Activated T-helper 1 cell treated with anti-CD3 and anti-CD28 coated beads, Interleukin-12 subunit alpha, Interleukin-12 subunit beta, Interleukin-2, Interleukin-4 antibody, amounts not matched to agents 30 ng/mL and 10 ng/mL and 1 ng/mL, durations not matched to agents 14 hours and 24 hours and 36 hours (primary cell): ENCODE measurements at regions not wholly inside any gene's neighbourhood (a gene's known extent, or its start where the extent isn't known, plus 50 kb on each side); places are given as distances from the start of the nearest gene placed in this dataset.

Experiments used
- DNase-seq: peaks from one replicate; pipeline ENCODE4 v3.0.0; 2021; ENCODE audit warnings: low spot score
- H3K27ac Mint-ChIP-seq: one replicate; pipeline ENCODE4 v1.8.0; 2021; ENCODE audit warnings: mild to moderate bottlenecking, mixed read lengths
- H3K27me3 Mint-ChIP-seq: one replicate; pipeline ENCODE4 v1.8.0; 2022; ENCODE audit warnings: mild to moderate bottlenecking, moderate library complexity, mixed read lengths; ENCODE audit not compliant: insufficient read depth
- H3K36me3 Mint-ChIP-seq: one replicate; pipeline ENCODE4 v1.8.0; 2021; ENCODE audit warnings: low read depth, mixed read lengths
- H3K4me1 Mint-ChIP-seq: one replicate; pipeline ENCODE4 v1.8.0; 2021; ENCODE audit warnings: low read depth, mixed read lengths
- H3K4me3 Mint-ChIP-seq: one replicate; pipeline ENCODE4 v1.8.0; 2021; ENCODE audit warnings: mild to moderate bottlenecking, moderate library complexity, mixed read lengths
- H3K9me3 Mint-ChIP-seq: one replicate; pipeline ENCODE4 v1.8.0; 2021; ENCODE audit warnings: mixed read lengths
- intact Hi-C: fragments of 100-400 bp; cut with micrococcal nuclease; formaldehyde crosslinking; loops from one replicate; pipeline ENCODE4 v1.15.1; 2024

GRCh38 chr1:82564333-82564732, 763.6 kb downstream of the ADGRL2 start:
- H3K27me3 Mint-ChIP-seq: peaks cover 2% of the 10 kb centered on the region

DNA sequence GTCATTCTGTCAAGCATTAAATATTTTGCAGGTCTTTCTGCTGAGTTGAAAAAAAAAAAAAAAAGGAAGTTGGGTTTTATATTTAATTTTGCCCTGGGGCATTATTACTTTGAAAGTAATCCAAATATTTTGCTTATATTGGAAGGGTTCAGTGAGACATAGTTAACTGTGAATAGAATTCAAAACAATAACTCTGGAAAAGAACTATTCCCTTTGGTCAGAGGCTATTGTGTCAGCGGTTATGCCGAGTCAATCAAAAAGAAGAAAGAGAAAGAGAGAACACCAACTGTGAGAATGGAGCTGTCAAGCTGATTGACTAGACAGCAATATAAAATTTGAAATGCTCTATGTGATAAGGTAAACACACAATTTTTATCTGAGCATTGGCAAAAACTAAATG, 761.7 kb downstream of the ADGRL2 start:
- DNase-seq: no peak
- Mint-ChIP-seq H3K4me3 (no peak overlapping the region), H3K9me3 (no peaks in the 10 kb centered on the region), H3K4me1 (no peaks in the 10 kb centered on the region), H3K27me3 (peaks cover 2% of the 10 kb centered on the region), H3K36me3 (no peaks in the 10 kb centered on the region), H3K27ac (no peak overlapping the region)
- intact Hi-C loops: no loop called here

More at GRCh38 chr1:82564333-82564732, 763.6 kb downstream of the ADGRL2 start:
- DNase-seq: no peak
- no peak overlapping the region for H3K4me3 Mint-ChIP-seq
- H3K27ac Mint-ChIP-seq: no peak overlapping the region
- no peaks in the 10 kb centered on the region for H3K36me3 Mint-ChIP-seq
- no peaks in the 10 kb centered on the region for H3K4me1 Mint-ChIP-seq
- H3K9me3 Mint-ChIP-seq: no peaks in the 10 kb centered on the region
- intact Hi-C loops: no loop called here

DNA sequence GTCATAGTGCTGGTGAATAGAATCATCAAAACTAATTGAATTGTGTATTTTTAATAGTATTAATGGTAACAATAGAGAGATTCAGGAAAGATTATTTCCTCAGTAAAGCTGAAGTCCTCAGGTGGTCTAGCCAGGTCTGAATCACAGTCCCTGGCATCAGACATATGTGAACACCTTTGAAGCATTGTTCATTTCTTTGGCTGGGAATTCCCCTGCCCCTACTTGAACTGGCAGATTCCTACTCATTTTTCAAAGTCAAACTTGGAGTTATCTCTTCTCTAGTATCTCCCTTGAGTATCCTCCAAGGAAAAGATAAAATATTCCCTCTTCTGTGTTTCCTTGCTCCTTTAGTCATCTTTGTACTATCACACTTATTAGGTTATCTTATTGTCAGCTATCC, 759.8 kb downstream of the ADGRL2 start:
- Mint-ChIP-seq H3K4me1 (no peaks in the 10 kb centered on the region), H3K4me3 (no peak overlapping the region), H3K9me3 (no peaks in the 10 kb centered on the region), H3K27ac (no peak overlapping the region), H3K36me3 (no peaks in the 10 kb centered on the region), H3K27me3 (peaks cover 2% of the 10 kb centered on the region)
- no peak for DNase-seq
- intact Hi-C loops: no loop called here

DNA sequence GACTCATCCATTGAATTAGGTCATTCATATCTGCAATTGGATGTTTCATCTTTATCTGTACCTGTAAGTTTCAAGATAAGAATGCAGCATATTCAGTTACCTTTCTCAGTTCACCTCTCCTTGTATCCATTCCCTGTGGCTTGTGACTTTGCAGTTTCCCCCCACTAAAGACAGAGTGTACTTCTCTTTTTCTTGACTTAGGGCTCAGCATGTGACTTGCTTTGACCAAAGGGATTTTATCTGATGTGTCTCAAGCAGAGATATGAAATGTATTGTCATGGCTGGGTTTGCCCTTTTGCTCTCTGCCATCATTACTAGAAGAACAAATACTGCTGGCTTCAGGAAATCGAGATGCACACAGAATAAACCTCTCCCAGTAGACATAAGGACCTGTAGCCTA, 754.8 kb downstream of the ADGRL2 start:
- Mint-ChIP-seq H3K27ac (no peak overlapping the region), H3K4me1 (no peaks in the 10 kb centered on the region), H3K27me3 (no peaks in the 10 kb centered on the region), H3K9me3 (no peaks in the 10 kb centered on the region), H3K36me3 (no peaks in the 10 kb centered on the region), H3K4me3 (no peak overlapping the region)
- no peak for DNase-seq
- intact Hi-C loops: no loop called here

DNA sequence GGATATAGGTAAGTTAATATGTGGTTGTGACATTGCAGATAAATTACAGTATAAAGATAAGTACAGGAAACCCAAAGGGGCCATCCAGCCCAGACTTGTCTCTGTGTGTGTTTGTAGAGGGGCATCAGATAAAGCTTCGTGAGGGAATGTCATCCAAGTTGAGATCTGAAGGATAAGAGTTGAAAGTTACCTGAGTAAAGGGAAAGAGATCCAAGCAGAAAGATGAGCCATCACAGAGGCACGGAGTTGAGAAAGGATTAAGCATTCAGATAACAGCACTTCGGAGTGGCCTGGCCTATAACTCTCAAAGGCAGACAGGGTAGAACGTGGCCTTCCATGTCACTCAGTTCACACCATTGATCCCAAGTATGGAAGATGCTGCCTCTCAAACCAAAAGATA, 749.1 kb downstream of the ADGRL2 start:
- peaks cover 6% of the 10 kb centered on the region for H3K9me3 Mint-ChIP-seq
- H3K27me3 Mint-ChIP-seq: no peaks in the 10 kb centered on the region
- intact Hi-C loops: no loop called here
- DNase-seq: no peak
- H3K4me3 Mint-ChIP-seq: no peak overlapping the region
- H3K4me1 Mint-ChIP-seq: no peaks in the 10 kb centered on the region
- no peak overlapping the region for H3K27ac Mint-ChIP-seq
- no peaks in the 10 kb centered on the region for H3K36me3 Mint-ChIP-seq

DNA sequence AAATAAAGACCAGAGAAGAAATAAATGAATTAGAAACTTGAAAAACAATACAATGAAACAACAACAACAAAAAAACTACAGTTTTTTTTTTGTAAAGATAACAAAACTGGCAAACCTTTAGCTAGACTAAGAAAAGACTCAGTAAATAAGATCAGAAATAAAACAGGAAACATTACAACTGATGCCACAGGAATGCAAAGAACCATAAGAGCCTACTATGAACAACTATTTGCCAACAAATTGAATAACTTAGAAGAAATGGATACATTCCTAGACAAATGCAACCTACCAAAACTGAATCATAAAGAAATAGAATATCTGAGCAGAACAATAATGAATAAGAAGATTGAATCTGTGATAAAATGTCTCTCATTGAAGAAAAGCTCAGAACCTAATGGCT, 742.0 kb downstream of the ADGRL2 start:
- Mint-ChIP-seq H3K4me3 (no peak overlapping the region), H3K4me1 (no peaks in the 10 kb centered on the region), H3K9me3 (peaks cover 6% of the 10 kb centered on the region), H3K36me3 (no peaks in the 10 kb centered on the region), H3K27me3 (no peaks in the 10 kb centered on the region), H3K27ac (no peak overlapping the region)
- intact Hi-C loops: no loop called here
- no peak for DNase-seq

DNA sequence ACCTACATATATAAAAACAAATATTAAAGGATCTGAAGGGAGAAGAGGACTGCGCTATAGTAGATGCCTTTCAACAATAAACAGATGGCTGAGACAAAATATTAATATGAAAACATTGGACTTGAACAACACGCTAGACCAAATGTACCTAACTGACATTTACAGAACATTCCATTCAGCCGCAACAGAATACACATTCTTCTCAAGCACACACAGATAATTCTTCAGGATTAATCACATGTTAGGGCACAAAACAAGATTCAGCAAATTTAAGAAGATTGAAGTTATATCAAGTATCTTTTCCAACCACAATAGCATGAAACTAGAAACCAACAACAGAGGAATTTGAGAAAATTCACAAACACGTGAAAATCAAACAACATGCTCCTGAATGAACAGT, 741.4 kb downstream of the ADGRL2 start:
- Mint-ChIP-seq H3K4me3 (no peak overlapping the region), H3K4me1 (no peaks in the 10 kb centered on the region), H3K9me3 (peaks cover 6% of the 10 kb centered on the region), H3K27ac (no peak overlapping the region), H3K36me3 (no peaks in the 10 kb centered on the region), H3K27me3 (no peaks in the 10 kb centered on the region)
- no peak for DNase-seq
- intact Hi-C loops: no loop called here

DNA sequence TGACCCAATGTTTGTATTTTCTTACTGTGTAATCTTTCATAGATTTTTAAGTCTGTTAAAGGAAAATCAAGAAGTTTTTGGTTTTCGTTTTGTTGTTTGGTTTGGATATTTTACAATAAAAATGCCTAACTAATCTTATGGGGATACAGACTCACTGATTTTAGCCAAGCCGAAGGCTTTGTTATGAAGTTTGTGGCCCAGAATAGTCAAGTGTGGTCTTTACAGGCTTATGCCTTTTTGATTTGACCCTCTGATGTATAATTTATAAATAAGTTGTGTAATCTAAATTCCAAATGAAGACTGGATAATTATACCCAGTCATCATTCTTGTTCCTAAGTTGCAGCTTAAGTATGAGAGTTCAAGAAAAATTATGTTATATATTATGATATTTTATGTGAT, 739.3 kb downstream of the ADGRL2 start:
- no peak for DNase-seq
- intact Hi-C loops: no loop called here
- no peak overlapping the region for H3K27ac Mint-ChIP-seq
- H3K4me1 Mint-ChIP-seq: no peaks in the 10 kb centered on the region
- no peaks in the 10 kb centered on the region for H3K27me3 Mint-ChIP-seq
- peaks cover 1% of the 10 kb centered on the region for H3K9me3 Mint-ChIP-seq
- no peaks in the 10 kb centered on the region for H3K36me3 Mint-ChIP-seq
- no peak overlapping the region for H3K4me3 Mint-ChIP-seq

DNA sequence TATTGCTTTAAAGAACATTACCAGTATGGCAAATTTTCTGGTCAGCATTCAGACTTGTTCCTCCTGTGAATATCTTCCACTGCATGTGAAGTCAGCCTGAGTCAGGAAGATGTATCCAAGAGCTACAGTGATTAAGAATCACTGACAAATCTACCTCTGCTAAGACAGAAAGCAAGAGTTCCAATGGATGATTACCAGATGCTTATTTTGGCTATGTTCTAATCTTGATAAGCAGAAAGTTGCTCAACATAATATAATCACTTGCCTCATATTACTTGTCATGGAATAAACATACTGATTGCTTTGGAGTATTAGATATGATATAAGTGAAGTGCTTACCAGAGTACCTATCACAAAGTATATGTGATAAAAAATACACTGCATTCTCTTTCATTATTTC, 738.1 kb downstream of the ADGRL2 start:
- no peak overlapping the region for H3K4me3 Mint-ChIP-seq
- H3K27me3 Mint-ChIP-seq: no peaks in the 10 kb centered on the region
- H3K36me3 Mint-ChIP-seq: no peaks in the 10 kb centered on the region
- H3K9me3 Mint-ChIP-seq: no peaks in the 10 kb centered on the region
- no peak for DNase-seq
- H3K4me1 Mint-ChIP-seq: no peaks in the 10 kb centered on the region
- intact Hi-C loops: no loop called here
- H3K27ac Mint-ChIP-seq: no peak overlapping the region

GRCh38 chr1:82534996-82535395, 734.3 kb downstream of the ADGRL2 start:
- H3K4me1 Mint-ChIP-seq: no peaks in the 10 kb centered on the region
- no peak overlapping the region for H3K4me3 Mint-ChIP-seq
- H3K27me3 Mint-ChIP-seq: no peaks in the 10 kb centered on the region
- DNase-seq: no peak
- no peak overlapping the region for H3K27ac Mint-ChIP-seq
- no peaks in the 10 kb centered on the region for H3K36me3 Mint-ChIP-seq
- intact Hi-C loops: no loop called here
- no peaks in the 10 kb centered on the region for H3K9me3 Mint-ChIP-seq

DNA sequence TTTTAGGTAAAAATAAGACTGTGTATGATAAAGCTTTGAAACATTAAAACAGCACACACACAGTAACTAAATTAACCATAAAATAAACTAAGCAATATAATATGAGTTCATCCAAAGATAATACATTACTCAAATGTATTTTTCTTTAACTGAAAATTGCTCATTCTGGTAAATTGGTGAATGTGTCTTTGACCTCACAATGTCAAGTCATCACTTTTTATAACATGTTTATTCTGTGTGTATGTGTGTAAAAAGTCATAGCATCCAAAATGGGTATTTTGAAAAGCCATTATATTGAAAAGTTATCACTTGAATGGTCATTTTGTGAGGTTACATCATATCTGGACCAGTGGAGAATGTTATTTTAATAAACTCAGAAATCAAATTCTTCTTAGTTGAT, 724.6 kb downstream of the ADGRL2 start:
- intact Hi-C loops: no loop called here
- Mint-ChIP-seq H3K4me3 (no peak overlapping the region), H3K9me3 (no peaks in the 10 kb centered on the region), H3K4me1 (no peaks in the 10 kb centered on the region), H3K36me3 (no peaks in the 10 kb centered on the region), H3K27ac (no peak overlapping the region), H3K27me3 (no peaks in the 10 kb centered on the region)
- no peak for DNase-seq

DNA sequence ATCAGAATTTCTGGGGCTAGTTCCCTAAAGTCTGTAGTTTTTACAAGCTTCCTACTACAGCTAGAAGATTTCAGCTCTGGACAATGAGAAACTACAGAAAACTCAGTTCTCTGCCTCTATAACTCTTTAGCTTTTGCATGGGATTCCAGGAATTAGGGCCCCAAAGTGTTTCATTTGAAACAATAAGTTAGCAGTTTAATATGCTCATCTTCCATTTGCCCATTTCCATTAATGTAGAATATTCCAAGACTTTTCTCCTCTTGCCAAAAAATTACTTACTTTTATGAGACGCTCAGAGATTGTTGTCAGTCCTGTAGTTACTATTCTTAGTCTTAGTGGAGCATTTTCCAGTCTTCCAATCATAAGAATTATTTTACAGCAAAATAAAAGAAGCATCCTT, 719.9 kb downstream of the ADGRL2 start:
- H3K36me3 Mint-ChIP-seq: no peaks in the 10 kb centered on the region
- H3K27me3 Mint-ChIP-seq: no peaks in the 10 kb centered on the region
- DNase-seq: no peak
- H3K4me1 Mint-ChIP-seq: no peaks in the 10 kb centered on the region
- H3K4me3 Mint-ChIP-seq: no peak overlapping the region
- no peak overlapping the region for H3K27ac Mint-ChIP-seq
- intact Hi-C loops: no loop called here
- H3K9me3 Mint-ChIP-seq: no peaks in the 10 kb centered on the region

DNA sequence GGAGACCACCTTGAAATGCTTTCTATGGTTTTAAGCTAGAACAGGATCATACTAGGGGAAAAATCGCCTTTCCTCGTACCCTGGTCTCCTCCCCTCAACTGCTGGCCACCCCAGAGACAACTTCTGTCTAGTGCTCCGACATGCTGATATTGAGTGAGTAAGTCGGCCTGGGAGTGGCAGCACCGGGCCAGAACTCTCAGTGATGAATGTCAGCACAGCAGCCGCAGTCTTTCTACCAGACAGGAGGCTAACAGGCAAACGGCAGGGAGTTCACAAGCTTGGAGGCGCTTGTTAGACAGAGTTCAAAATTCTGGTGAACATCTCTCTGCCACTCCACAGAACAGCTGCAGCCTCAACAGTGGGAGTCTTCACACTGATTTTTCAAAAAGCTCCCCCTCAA, 716.9 kb downstream of the ADGRL2 start:
- Mint-ChIP-seq H3K27me3 (no peaks in the 10 kb centered on the region), H3K27ac (no peak overlapping the region), H3K4me1 (no peaks in the 10 kb centered on the region), H3K36me3 (no peaks in the 10 kb centered on the region), H3K9me3 (no peaks in the 10 kb centered on the region), H3K4me3 (no peak overlapping the region)
- intact Hi-C loops: no loop called here
- DNase-seq: no peak

DNA sequence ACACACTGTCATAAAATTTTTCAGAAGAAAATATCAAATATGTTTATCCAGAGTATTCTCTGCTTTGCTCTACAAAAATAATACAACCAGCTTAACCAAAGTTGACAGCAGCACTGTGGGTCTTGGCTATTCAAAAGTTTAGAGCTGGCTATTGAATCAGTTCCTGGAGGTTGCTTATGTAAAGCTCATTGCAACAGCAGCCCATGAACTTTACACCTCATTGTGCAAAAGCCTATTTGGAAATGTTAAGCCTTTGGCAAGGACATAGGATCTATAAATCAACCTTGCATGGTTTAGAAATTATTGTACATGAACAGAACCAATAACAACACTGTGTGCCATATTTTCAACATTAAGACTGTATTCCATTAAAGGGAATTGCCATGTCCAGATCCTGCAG, 714.9 kb downstream of the ADGRL2 start:
- Mint-ChIP-seq H3K4me3 (no peak overlapping the region), H3K27me3 (no peaks in the 10 kb centered on the region), H3K9me3 (no peaks in the 10 kb centered on the region), H3K36me3 (no peaks in the 10 kb centered on the region), H3K27ac (no peak overlapping the region), H3K4me1 (no peaks in the 10 kb centered on the region)
- intact Hi-C loops: no loop called here
- DNase-seq: no peak
